GM12873 (cell line): ENCODE measurements at regions not wholly inside any gene's neighbourhood (a gene's known extent, or its start where the extent isn't known, plus 50 kb on each side); places are given as distances from the start of the nearest gene placed in this dataset.

Source experiments
- CTCF ChIP-seq: IDR thresholded peaks from 2 replicates; pipeline ENCODE4 v1.5.1; 2012; ENCODE audit warnings: low read depth, mild to moderate bottlenecking, moderate library complexity, low read length, control low read depth; ENCODE audit not compliant: insufficient read depth; ENCODE audit errors: missing control alignments

GRCh38 chr3:177681156-177681555, 483.9 kb upstream of the TBL1XR1 start:
- TF ChIP-seq CTCF = no peak

- no peak for TF ChIP-seq CTCF
Observed at GRCh38 chr3:177681852-177682251, 484.6 kb upstream of the TBL1XR1 start.

DNA sequence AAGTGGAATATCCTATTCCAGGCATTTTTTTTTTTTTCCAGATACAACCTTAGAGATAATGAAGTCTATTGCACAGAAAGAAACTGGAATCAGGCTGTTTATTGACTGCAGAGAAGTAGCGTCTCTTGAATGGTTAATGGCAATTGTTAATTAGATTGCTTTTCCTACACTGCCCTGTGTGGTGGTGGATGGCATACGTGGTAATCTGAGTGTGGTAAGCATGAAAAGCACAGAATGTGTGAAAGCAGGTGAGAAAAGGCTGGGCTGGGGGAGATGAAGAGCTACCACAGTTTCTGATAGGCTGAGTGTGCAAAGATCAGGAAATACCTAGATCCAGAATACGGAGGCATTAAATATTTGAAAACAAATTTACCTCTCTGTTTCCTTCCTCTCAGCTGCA, 486.3 kb upstream of the TBL1XR1 start:
- TF ChIP-seq CTCF = no peak

DNA sequence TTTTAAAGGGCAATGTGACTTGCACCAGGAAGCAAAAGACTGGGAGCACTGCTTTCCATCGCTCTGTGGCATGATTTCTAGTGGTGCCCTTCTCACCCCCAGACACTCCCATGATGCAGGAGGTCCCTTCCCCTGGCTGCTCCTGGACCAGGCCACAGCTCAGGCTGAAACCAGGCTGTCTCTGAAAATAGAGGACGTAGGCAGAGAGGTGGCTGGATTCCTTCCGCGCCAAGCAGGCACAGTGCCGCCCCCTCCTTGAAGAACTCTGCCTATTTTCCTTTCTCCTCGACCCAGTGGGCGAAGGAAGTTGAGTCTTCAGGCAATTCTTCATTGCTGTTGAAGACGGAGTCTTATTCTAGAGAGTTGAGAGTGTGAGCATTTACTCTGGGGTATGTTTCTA, 489.4 kb upstream of the TBL1XR1 start:
- TF ChIP-seq CTCF = no peak

DNA sequence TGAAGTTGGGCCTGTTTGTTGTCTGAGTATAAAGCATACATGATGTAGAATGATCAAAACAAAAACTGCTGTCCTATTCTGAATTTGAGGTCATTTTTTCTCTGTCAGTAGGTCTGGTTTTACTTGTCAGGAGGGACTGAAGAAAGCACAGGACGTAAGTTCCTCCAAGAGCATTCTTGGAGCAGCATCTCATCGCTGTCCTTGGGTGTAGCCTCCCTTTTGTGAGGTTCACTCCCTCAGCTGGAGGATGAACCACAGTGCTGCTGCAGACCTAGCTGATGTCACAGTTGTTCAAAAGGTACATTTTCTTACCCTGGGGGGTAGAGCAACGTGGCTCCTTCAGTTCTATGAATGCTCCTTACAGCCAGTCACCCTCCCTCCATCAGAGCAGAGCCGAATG, 490.0 kb upstream of the TBL1XR1 start:
- TF ChIP-seq CTCF = no peak

GRCh38 chr3:177688152-177688551, 490.9 kb upstream of the TBL1XR1 start:
- no peak for TF ChIP-seq CTCF

GRCh38 chr3:177689077-177689476, 491.8 kb upstream of the TBL1XR1 start:
- TF ChIP-seq CTCF = no peak

- no peak for TF ChIP-seq CTCF
Observed at GRCh38 chr3:177689869-177690268, 492.6 kb upstream of the TBL1XR1 start.
